A549 (cell line): ENCODE measurements at regions not wholly inside any gene's neighbourhood (a gene's known extent, or its start where the extent isn't known, plus 50 kb on each side); places are given as distances from the start of the nearest gene placed in this dataset.

Source experiments
- ATAC-seq, 2 experiments: fragments of 200-7000 bp in 1 of 2; fragments of >200 bp in 1 of 2; cut with Nextera tagmentation in 1 of 2; cut with Tn5 transposase in 1 of 2; 3 replicates each; pipeline versions ENCODE4 v1.8.0 to v1.9.1; 2018 to 2020; ENCODE audit warnings: mild to moderate bottlenecking in 1 of 2, moderate library complexity in 1 of 2
- CTCF ChIA-PET: fragments of 300-600 bp; sonication (Branson Sonifier 250); formaldehyde crosslinking; extraction: SDS; loops from one replicate; lab custom pipeline; 2021; ENCODE audit warnings: antibody characterized with exemption, inconsistent platforms; lab: Yijun Ruan, JAX
- POLR2A ChIA-PET: fragments of 350-600 bp; formaldehyde crosslinking; extraction: SDS; loops from one replicate; lab custom pipeline; 2021; ENCODE audit warnings: antibody characterized with exemption, inconsistent platforms; lab: Yijun Ruan, JAX
- DNase-seq, 2 experiments: peaks; one replicate each; pipeline versions ENCODE4 v3.0.0 to v3.0.0-alpha.2; 2011 to 2016; ENCODE audit warnings: low read depth in 1 of 2, low spot score in 1 of 2
- FAIRE-seq: peaks from 2 replicates; lab custom pipeline; 2011; peaks lifted over from hg19 to GRCh38; lab: Jason Lieb, UNC
- H3K27ac ChIP-seq, 2 experiments: fragments of >200 bp; sonication (Bioruptor Twin); formaldehyde crosslinking; 3 replicates each; pipeline ENCODE4 v1.5.1; 2016 to 2017
- H3K4me1 ChIP-seq: fragments of >200 bp; sonication (Bioruptor Twin); formaldehyde crosslinking; 3 replicates; pipeline ENCODE4 v1.6.1; 2016
- H3K4me2 ChIP-seq: fragments of >200 bp; sonication (Bioruptor Twin); formaldehyde crosslinking; 3 replicates; pipeline ENCODE4 v1.6.1; 2016
- H3K4me3 ChIP-seq: fragments of >200 bp; sonication (Bioruptor Twin); formaldehyde crosslinking; 3 replicates; pipeline ENCODE4 v1.5.1; 2016
- H3K9me3 ChIP-seq: fragments of >200 bp; sonication (Bioruptor Twin); formaldehyde crosslinking; 3 replicates; pipeline ENCODE4 v1.6.1; 2016
- BCL3 ChIP-seq: fragments of >200 bp; sonication (Bioruptor Twin); formaldehyde crosslinking; IDR thresholded peaks from 3 replicates; pipeline ENCODE4 v1.6.1; 2016
- CBX2 ChIP-seq: fragments of 200-600 bp; sonication (generic); IDR thresholded peaks from 2 replicates; pipeline ENCODE4 v1.6.1; 2016; ENCODE audit warnings: low read depth, mild to moderate bottlenecking, borderline replicate concordance
- CHD4 ChIP-seq: fragments of 200-600 bp; sonication (generic); IDR thresholded peaks from 2 replicates; pipeline ENCODE4 v1.6.1; 2016; ENCODE audit warnings: antibody characterized with exemption, mild to moderate bottlenecking, borderline replicate concordance
- E2F6 ChIP-seq: IDR thresholded peaks from 2 replicates; pipeline ENCODE4 v1.6.1; 2012; ENCODE audit warnings: low read depth, borderline replicate concordance
- ELK1 ChIP-seq: fragments of 150-350 bp; IDR thresholded peaks from 2 replicates; pipeline ENCODE4 v1.6.1; 2014; ENCODE audit warnings: low read depth, mild to moderate bottlenecking, low read length
- FOSL2 ChIP-seq, 2 experiments: fragments of 450-650 bp in 1 of 2; fragments of >200 bp in 1 of 2; sonication (Bioruptor Twin) in 1 of 2; formaldehyde crosslinking; IDR thresholded peaks; 2 replicates each; pipeline versions ENCODE4 v1.5.0 to v1.6.1; 2016 to 2020; ENCODE audit warnings: mild to moderate bottlenecking in 1 of 2, moderate library complexity in 1 of 2
- HEYL ChIP-seq: fragments of 250-450 bp; sonication (Bioruptor Pico); IDR thresholded peaks from 2 replicates; pipeline ENCODE4 v1.8.0; 2021; ENCODE audit warnings: mild to moderate bottlenecking, moderate library complexity
- HOXA7 ChIP-seq: fragments of 250-450 bp; sonication (Bioruptor Pico); IDR thresholded peaks from 2 replicates; pipeline ENCODE4 v1.5.0; 2020; ENCODE audit warnings: mild to moderate bottlenecking, moderate library complexity
- JUN ChIP-seq, 2 experiments: fragments of >200 bp; sonication (Bioruptor Twin); formaldehyde crosslinking; IDR thresholded peaks; 2 replicates in 1 of 2; 3 replicates in 1 of 2; pipeline ENCODE4 v1.6.1; 2016 to 2017
- MAFK ChIP-seq: fragments of 450-650 bp; IDR thresholded peaks from 2 replicates; pipeline ENCODE4 v1.6.1; 2014; ENCODE audit not compliant: partially characterized antibody
- NPAS2 ChIP-seq: fragments of 250-450 bp; sonication (Bioruptor Pico); IDR thresholded peaks from 2 replicates; pipeline ENCODE4 v1.8.0; 2022; ENCODE audit warnings: mild to moderate bottlenecking, moderate library complexity, borderline replicate concordance
- PHF8 ChIP-seq: fragments of 200-600 bp; sonication (generic); IDR thresholded peaks from 2 replicates; pipeline ENCODE4 v1.6.1; 2016; ENCODE audit warnings: low read depth, mild to moderate bottlenecking, antibody characterized with exemption, moderate library complexity, borderline replicate concordance
- POLR2A ChIP-seq: IDR thresholded peaks from 2 replicates; pipeline ENCODE4 v1.6.1; 2012; ENCODE audit warnings: mild to moderate bottlenecking, low read length
- TFCP2L1 ChIP-seq: fragments of 250-450 bp; sonication (Bioruptor Pico); IDR thresholded peaks from 2 replicates; pipeline ENCODE4 v1.5.0; 2021; ENCODE audit warnings: mild to moderate bottlenecking
- TP53 ChIP-seq: fragments of 250-450 bp; sonication (Bioruptor Pico); IDR thresholded peaks from 2 replicates; pipeline ENCODE4 v1.5.0; 2021; ENCODE audit warnings: mild to moderate bottlenecking, moderate library complexity
- ZNF302 ChIP-seq: fragments of 250-450 bp; sonication (Bioruptor Pico); IDR thresholded peaks from 2 replicates; pipeline ENCODE4 v1.9.0; 2021; ENCODE audit warnings: inconsistent platforms, mild to moderate bottlenecking, moderate library complexity
- WGBS: methylation state at CpG from one replicate; pipeline ENCODE4 v1.1.6; 2017; ENCODE audit errors: missing lambda C conversion rate; 5-methylcytosine and 5-hydroxymethylcytosine counted together
- TF ChIP-seq, protein P1 (sequence below): IDR thresholded peaks from 2 replicates; pipeline ENCODE4 v1.6.1; 2012
- TF ChIP-seq, protein P2 (sequence below): fragments of 200-600 bp; sonication (generic); IDR thresholded peaks from 2 replicates; pipeline ENCODE4 v1.6.1; 2016; ENCODE audit warnings: antibody characterized with exemption, mild to moderate bottlenecking, moderate library complexity

- no peaks in the 10 kb centered on the region for H3K4me1 ChIP-seq
- no peaks in the 10 kb centered on the region for H3K9me3 ChIP-seq
- peak; percentile 48 for TF ChIP-seq MAFK
- TF ChIP-seq, protein P1, sequence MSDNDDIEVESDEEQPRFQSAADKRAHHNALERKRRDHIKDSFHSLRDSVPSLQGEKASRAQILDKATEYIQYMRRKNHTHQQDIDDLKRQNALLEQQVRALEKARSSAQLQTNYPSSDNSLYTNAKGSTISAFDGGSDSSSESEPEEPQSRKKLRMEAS = no peak
- no peak for FAIRE-seq
- H3K27ac ChIP-seq = no peak overlapping the region
- DNase-seq = no peak
- ChIA-PET POLR2A (no interaction called here), CTCF (no interaction called here)
- no peak overlapping the region for H3K4me3 ChIP-seq
- no peak for ATAC-seq
- 14% methylated on average over 3 of the region's 3 CpGs for WGBS
- no peak overlapping the region for H3K4me2 ChIP-seq
These were observed 273.3 kb upstream of the FAT4 start for GRCh38 chr4:125041372-125041930.

DNA sequence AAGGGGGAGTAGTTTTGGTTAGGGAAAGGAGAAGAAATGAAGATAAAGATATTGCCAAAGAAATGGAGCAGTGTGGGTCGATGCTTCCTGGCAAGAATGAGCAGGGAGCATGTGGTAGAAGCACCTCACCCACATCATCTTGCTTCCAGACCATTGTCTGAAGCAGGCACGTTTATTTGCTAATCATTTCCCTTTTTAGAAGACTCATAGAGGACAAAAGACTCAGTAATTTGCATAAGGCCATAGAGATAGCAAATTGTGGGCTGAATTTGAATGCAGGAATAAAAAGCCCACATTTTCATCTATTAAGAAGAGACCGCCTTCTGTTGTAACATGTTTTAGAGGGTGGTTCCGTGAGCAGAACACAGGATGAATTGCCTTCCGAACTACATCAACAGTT lies 275.2 kb upstream of the FAT4 start:
- TF ChIP-seq TFCP2L1 (CRISPR knock-in tag) (no peak), E2F6 (no peak), HOXA7 (CRISPR knock-in tag) (no peak), PHF8 (no peak), ELK1 (no peak), FOSL2 (IDR thresholded peaks at IDR 0.05) (no peak), FOSL2 (CRISPR knock-in tag; IDR thresholded peaks at IDR 0.05) (no peak), ZNF302 (no peak), TP53 (no peak), POLR2A (no peak), CHD4 (no peak), BCL3 (no peak), JUN (IDR thresholded peaks at IDR 0.05) (no peak), HEYL (CRISPR knock-in tag) (no peak), CBX2 (no peak), NPAS2 (CRISPR knock-in tag) (no peak)
- TF ChIP-seq, protein P2, sequence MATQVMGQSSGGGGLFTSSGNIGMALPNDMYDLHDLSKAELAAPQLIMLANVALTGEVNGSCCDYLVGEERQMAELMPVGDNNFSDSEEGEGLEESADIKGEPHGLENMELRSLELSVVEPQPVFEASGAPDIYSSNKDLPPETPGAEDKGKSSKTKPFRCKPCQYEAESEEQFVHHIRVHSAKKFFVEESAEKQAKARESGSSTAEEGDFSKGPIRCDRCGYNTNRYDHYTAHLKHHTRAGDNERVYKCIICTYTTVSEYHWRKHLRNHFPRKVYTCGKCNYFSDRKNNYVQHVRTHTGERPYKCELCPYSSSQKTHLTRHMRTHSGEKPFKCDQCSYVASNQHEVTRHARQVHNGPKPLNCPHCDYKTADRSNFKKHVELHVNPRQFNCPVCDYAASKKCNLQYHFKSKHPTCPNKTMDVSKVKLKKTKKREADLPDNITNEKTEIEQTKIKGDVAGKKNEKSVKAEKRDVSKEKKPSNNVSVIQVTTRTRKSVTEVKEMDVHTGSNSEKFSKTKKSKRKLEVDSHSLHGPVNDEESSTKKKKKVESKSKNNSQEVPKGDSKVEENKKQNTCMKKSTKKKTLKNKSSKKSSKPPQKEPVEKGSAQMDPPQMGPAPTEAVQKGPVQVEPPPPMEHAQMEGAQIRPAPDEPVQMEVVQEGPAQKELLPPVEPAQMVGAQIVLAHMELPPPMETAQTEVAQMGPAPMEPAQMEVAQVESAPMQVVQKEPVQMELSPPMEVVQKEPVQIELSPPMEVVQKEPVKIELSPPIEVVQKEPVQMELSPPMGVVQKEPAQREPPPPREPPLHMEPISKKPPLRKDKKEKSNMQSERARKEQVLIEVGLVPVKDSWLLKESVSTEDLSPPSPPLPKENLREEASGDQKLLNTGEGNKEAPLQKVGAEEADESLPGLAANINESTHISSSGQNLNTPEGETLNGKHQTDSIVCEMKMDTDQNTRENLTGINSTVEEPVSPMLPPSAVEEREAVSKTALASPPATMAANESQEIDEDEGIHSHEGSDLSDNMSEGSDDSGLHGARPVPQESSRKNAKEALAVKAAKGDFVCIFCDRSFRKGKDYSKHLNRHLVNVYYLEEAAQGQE = no peak
- WGBS = 61% methylated on average over 5 of the region's 5 CpGs
- no peak for DNase-seq
- Histone ChIP-seq H3K4me1 (no peaks in the 10 kb centered on the region), H3K4me3 (no peak overlapping the region), H3K4me2 (no peak overlapping the region), H3K9me3 (no peaks in the 10 kb centered on the region), H3K27ac (no peak overlapping the region)
- no peak for ATAC-seq
- ChIA-PET CTCF (no interaction called here), POLR2A (no interaction called here)
- no peak for FAIRE-seq
